HL-60 (cell line): ENCODE measurements at regions not wholly inside any gene's neighbourhood (a gene's known extent, or its start where the extent isn't known, plus 50 kb on each side); places are given as distances from the start of the nearest gene placed in this dataset.

ENCODE experiments used
- GABPA ChIP-seq: IDR thresholded peaks from 2 replicates; pipeline ENCODE4 v1.6.1; 2012; ENCODE audit warnings: low read depth
- POLR2AphosphoS5 ChIP-seq: IDR thresholded peaks from 2 replicates; pipeline ENCODE4 v1.6.1; 2012; ENCODE audit warnings: low read depth
- SPI1 ChIP-seq: IDR thresholded peaks from 2 replicates; pipeline ENCODE4 v1.6.1; 2012; ENCODE audit warnings: low read depth, mild to moderate bottlenecking, borderline replicate concordance
- TF ChIP-seq, protein P1 (sequence below): IDR thresholded peaks from one replicate; pipeline ENCODE4 v1.5.1; 2011; ENCODE audit warnings: low read length, control low read depth, inconsistent platforms; ENCODE audit not compliant: insufficient read depth

DNA sequence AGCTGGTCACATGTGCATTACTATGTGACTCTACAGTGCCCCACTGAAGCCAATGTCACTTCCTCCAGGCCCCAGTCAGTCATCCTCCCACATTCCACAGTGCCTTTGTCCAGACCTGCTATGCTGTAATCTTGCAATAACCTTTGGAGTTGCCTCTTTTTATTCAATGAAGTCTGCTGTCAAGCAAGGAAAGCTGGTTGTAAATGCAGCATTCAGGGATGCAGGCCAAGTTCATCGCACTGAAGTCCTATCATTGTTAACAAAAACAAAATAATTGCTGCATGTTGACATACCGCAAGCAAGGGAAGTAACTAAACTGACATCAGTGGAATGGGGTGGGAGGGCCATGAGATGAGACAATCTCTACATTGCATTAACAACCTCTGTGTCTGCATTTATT is 131.2 kb upstream of the CDYL start:
- TF ChIP-seq, protein P1, sequence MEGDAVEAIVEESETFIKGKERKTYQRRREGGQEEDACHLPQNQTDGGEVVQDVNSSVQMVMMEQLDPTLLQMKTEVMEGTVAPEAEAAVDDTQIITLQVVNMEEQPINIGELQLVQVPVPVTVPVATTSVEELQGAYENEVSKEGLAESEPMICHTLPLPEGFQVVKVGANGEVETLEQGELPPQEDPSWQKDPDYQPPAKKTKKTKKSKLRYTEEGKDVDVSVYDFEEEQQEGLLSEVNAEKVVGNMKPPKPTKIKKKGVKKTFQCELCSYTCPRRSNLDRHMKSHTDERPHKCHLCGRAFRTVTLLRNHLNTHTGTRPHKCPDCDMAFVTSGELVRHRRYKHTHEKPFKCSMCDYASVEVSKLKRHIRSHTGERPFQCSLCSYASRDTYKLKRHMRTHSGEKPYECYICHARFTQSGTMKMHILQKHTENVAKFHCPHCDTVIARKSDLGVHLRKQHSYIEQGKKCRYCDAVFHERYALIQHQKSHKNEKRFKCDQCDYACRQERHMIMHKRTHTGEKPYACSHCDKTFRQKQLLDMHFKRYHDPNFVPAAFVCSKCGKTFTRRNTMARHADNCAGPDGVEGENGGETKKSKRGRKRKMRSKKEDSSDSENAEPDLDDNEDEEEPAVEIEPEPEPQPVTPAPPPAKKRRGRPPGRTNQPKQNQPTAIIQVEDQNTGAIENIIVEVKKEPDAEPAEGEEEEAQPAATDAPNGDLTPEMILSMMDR: no peak
- TF ChIP-seq POLR2AphosphoS5 (no peak), GABPA (no peak), SPI1 (no peak)
